ENCODE measurements at regions not wholly inside any gene's neighbourhood (a gene's known extent, or its start where the extent isn't known, plus 50 kb on each side); places are given as distances from the start of the nearest gene placed in this dataset.

GRCh38 chr9:14427419-14427818 is 113.5 kb upstream of the NFIB start:
- H4K8ac ChIP-seq (ENCODE audit: extremely low read depth, insufficient read depth, low read length) = no peak overlapping the region
- no peak overlapping the region for H3K56ac ChIP-seq (replicated peaks; ENCODE audit: insufficient read length, low read depth, low read length)
- no peaks in the 10 kb centered on the region for H3K23me2 ChIP-seq (ENCODE audit: low read depth, low read length)
- no peaks in the 10 kb centered on the region for H4K20me1 ChIP-seq (replicated peaks in 1 of 2; ENCODE audit: control insufficient read depth in 1 of 2, insufficient read depth in 2 of 2, low read length in 2 of 2)
- H3K9me3 ChIP-seq (ENCODE audit: insufficient read depth in 2 of 2, low read depth in 1 of 2, low read length in 1 of 2) = no peaks in the 10 kb centered on the region
- no peaks in the 10 kb centered on the region for H3K27me3 ChIP-seq (replicated peaks in 1 of 4; ENCODE audit: control insufficient read depth in 3 of 4, extremely low read depth in 1 of 4, insufficient read depth in 3 of 4, low read length in 3 of 4)
- WGBS, 2 experiments (ENCODE audit: extremely low coverage in 1 of 2, insufficient coverage in 1 of 2, insufficient read length in 1 of 2, insufficient replicate concordance in 2 of 2, low coverage in 1 of 2, low lambda C conversion rate in 2 of 2, missing lambda C conversion rate in 1 of 2) = 88% methylated on average over 2 of the region's 2 CpGs; no CpG with 5 or more reads in 1 of the 2 experiments
- H3K4me3 ChIP-seq (ENCODE audit: extremely low read depth in 1 of 4, insufficient read depth in 2 of 4, low read depth in 3 of 4, low read length in 4 of 4) = no peak overlapping the region
- no peak overlapping the region for H3K18ac ChIP-seq (ENCODE audit: extremely low read depth, low read length)
- H2BK15ac ChIP-seq (ENCODE audit: low read length) = no peak overlapping the region
- H3K79me1 ChIP-seq (ENCODE audit: low read depth, low read length) = no peaks in the 10 kb centered on the region
- H2AK5ac ChIP-seq (ENCODE audit: low read depth, low read length) = no peak overlapping the region
- H4K5ac ChIP-seq (ENCODE audit: insufficient read length, low read depth, low read length) = no peak overlapping the region
- ChIA-PET CTCF (ENCODE audit: partially characterized antibody) (interaction anchor here (0.5 to 7.3 kb wide), 17 partner anchors 9 to 1014 kb away, joined by 3 to 85 read pairs (median 4); no protein-coding TSS in a partner anchor), POLR2A (ENCODE audit: partially characterized antibody) (interaction anchor here (1.5 kb wide), 1 partner anchor 48 kb away, joined by 3 read pairs; no protein-coding TSS in a partner anchor)
- H3K27ac ChIP-seq (ENCODE audit: low read depth, low read length) = no peak overlapping the region
- no peak overlapping the region for H3K23ac ChIP-seq (ENCODE audit: insufficient read length)
- no peak overlapping the region for H3K4me2 ChIP-seq (ENCODE audit: insufficient read depth in 1 of 2, low read depth in 2 of 2, low read length in 2 of 2)
- no peak overlapping the region for H3K9ac ChIP-seq (replicated peaks in 1 of 4; ENCODE audit: extremely low read depth in 1 of 4, low read depth in 3 of 4, low read length in 3 of 4)
- H3K4me1 ChIP-seq (replicated peaks in 1 of 4; ENCODE audit: control insufficient read depth in 3 of 4, insufficient read depth in 4 of 4, low read length in 3 of 4) = peaks cover 4 to 17% (median 12%) of the 10 kb centered on the region in 4 experiments; a peak in 6 of 7 replicates
- no peak overlapping the region for H2BK120ac ChIP-seq (replicated peaks; ENCODE audit: low read depth, low read length)
- no peak overlapping the region for H2BK12ac ChIP-seq (ENCODE audit: low read depth, low read length)
- FAIRE-seq (no peak), DNase-seq (ENCODE audit: low read depth in 1 of 2, low spot score in 2 of 2) (no peak)
- no peak overlapping the region for H3K14ac ChIP-seq (ENCODE audit: insufficient read length)
- H2AFZ ChIP-seq (ENCODE audit: low read length) = no peak overlapping the region
- no peak overlapping the region for H2BK20ac ChIP-seq (ENCODE audit: low read length)
- H2BK5ac ChIP-seq (ENCODE audit: low read depth, low read length) = no peak overlapping the region
- H3K79me2 ChIP-seq (ENCODE audit: control insufficient read depth in 1 of 2, insufficient read depth in 2 of 2, low read length in 2 of 2) = no peaks in the 10 kb centered on the region
- H3K4ac ChIP-seq (replicated peaks; ENCODE audit: insufficient read length, low read depth, low read length) = no peak overlapping the region
- H4K91ac ChIP-seq (replicated peaks; ENCODE audit: insufficient read length, low read length) = no peak overlapping the region
- no peaks in the 10 kb centered on the region for H3K36me3 ChIP-seq (ENCODE audit: control insufficient read depth in 2 of 4, insufficient read depth in 4 of 4, low read length in 3 of 4)
- TF ChIP-seq JUND (IDR thresholded peaks at IDR 0.05; ENCODE audit: low read length) (no peak), POLR2AphosphoS5 (IDR thresholded peaks at IDR 0.05; ENCODE audit: low read depth, low read length) (no peak), RXRA (IDR thresholded peaks at IDR 0.05; ENCODE audit: insufficient read depth, low read depth, low read length) (no peak), ASH2L (IDR thresholded peaks at IDR 0.05; ENCODE audit: low read length) (no peak), NANOG (IDR thresholded peaks at IDR 0.05; ENCODE audit: insufficient read depth, low read depth, low read length, poor library complexity, severe bottlenecking) (no peak), SP2 (IDR thresholded peaks at IDR 0.05; ENCODE audit: low read length) (no peak), CREB1 (IDR thresholded peaks at IDR 0.05) (no peak), EZH2 (IDR thresholded peaks at IDR 0.05; ENCODE audit: low read depth, low read length, severe bottlenecking) (no peak), SRF (IDR thresholded peaks at IDR 0.05; ENCODE audit: low read depth, low read length) (no peak), GABPA (IDR thresholded peaks at IDR 0.05; ENCODE audit: borderline replicate concordance, insufficient read depth, low read length) (no peak), SP1 (IDR thresholded peaks at IDR 0.05; ENCODE audit: low read depth, low read length) (no peak), CHD2 (IDR thresholded peaks at IDR 0.05; ENCODE audit: low read length) (no peak), E2F6 (IDR thresholded peaks at IDR 0.05) (no peak), JUN (IDR thresholded peaks at IDR 0.05; ENCODE audit: low read depth, low read length) (no peak), TAF7 (optimal IDR thresholded peaks at IDR 0.05; ENCODE audit: borderline replicate concordance, low read depth, low read length) (no peak), TBP (IDR thresholded peaks at IDR 0.05; ENCODE audit: low read depth, low read length) (no peak)
